ENCODE measurements at regions not wholly inside any gene's neighbourhood (a gene's known extent, or its start where the extent isn't known, plus 50 kb on each side); places are given as distances from the start of the nearest gene placed in this dataset.

GRCh38 chr18:34956663-34957062, 84.5 kb upstream of the MAPRE2 start:
- Histone ChIP-seq H3K9me3 (ENCODE audit: insufficient read depth, low read depth, low read length) (no peaks in the 10 kb centered on the region), H3K4me1 (ENCODE audit: insufficient read depth, low read length, poor library complexity, severe bottlenecking) (peaks cover 6% of the 10 kb centered on the region), H2AFZ (ENCODE audit: low read length) (no peak overlapping the region), H3K4me3 (ENCODE audit: low read length, poor library complexity, severe bottlenecking) (no peak overlapping the region), H3F3A (ENCODE audit: low read depth) (no peaks in the 10 kb centered on the region), H3K9me2 (replicated peaks; ENCODE audit: low read depth, low read length) (no peaks in the 10 kb centered on the region), H3K4me2 (ENCODE audit: low read depth, low read length, poor library complexity, severe bottlenecking) (no peak overlapping the region), H3K9ac (ENCODE audit: low read depth, low read length, poor library complexity, severe bottlenecking) (no peak overlapping the region), H3K79me2 (ENCODE audit: insufficient read depth, low read length) (no peaks in the 10 kb centered on the region), H3K36me3 (ENCODE audit: insufficient read depth, low read length) (no peaks in the 10 kb centered on the region), H4K20me1 (ENCODE audit: insufficient read depth, low read length, poor library complexity, severe bottlenecking) (no peaks in the 10 kb centered on the region), H3K27me3 (ENCODE audit: insufficient read depth, low read length, poor library complexity, severe bottlenecking) (no peaks in the 10 kb centered on the region)
- TF ChIP-seq CTCF (conservative IDR thresholded peaks at IDR 0.05; ENCODE audit: low read length) = no peak
- no peak for TF ChIP-seq EZH2phosphoT487 (IDR thresholded peaks at IDR 0.05; ENCODE audit: borderline replicate concordance)

- H3K27me3 ChIP-seq (ENCODE audit: insufficient read depth, low read length, poor library complexity, severe bottlenecking) = no peaks in the 10 kb centered on the region
- H3K9me2 ChIP-seq (replicated peaks; ENCODE audit: low read depth, low read length) = no peaks in the 10 kb centered on the region
- no peaks in the 10 kb centered on the region for H3K79me2 ChIP-seq (ENCODE audit: insufficient read depth, low read length)
- no peaks in the 10 kb centered on the region for H3F3A ChIP-seq (ENCODE audit: low read depth)
- no peak overlapping the region for H3K9ac ChIP-seq (ENCODE audit: low read depth, low read length, poor library complexity, severe bottlenecking)
- peaks cover 3% of the 10 kb centered on the region for H3K4me1 ChIP-seq (ENCODE audit: insufficient read depth, low read length, poor library complexity, severe bottlenecking)
- H3K4me3 ChIP-seq (ENCODE audit: low read length, poor library complexity, severe bottlenecking) = no peak overlapping the region
- no peak overlapping the region for H3K4me2 ChIP-seq (ENCODE audit: low read depth, low read length, poor library complexity, severe bottlenecking)
- TF ChIP-seq CTCF (conservative IDR thresholded peaks at IDR 0.05; ENCODE audit: low read length) (peak; percentile 35), EZH2phosphoT487 (IDR thresholded peaks at IDR 0.05; ENCODE audit: borderline replicate concordance) (no peak)
- H3K9me3 ChIP-seq (ENCODE audit: insufficient read depth, low read depth, low read length) = no peaks in the 10 kb centered on the region
- no peak overlapping the region for H2AFZ ChIP-seq (ENCODE audit: low read length)
- H4K20me1 ChIP-seq (ENCODE audit: insufficient read depth, low read length, poor library complexity, severe bottlenecking) = no peaks in the 10 kb centered on the region
- no peaks in the 10 kb centered on the region for H3K36me3 ChIP-seq (ENCODE audit: insufficient read depth, low read length)
Observed at GRCh38 chr18:34957119-34957863, 83.9 kb upstream of the MAPRE2 start.

- H4K20me1 ChIP-seq (ENCODE audit: insufficient read depth, low read length, poor library complexity, severe bottlenecking) = no peaks in the 10 kb centered on the region
- no peaks in the 10 kb centered on the region for H3K79me2 ChIP-seq (ENCODE audit: insufficient read depth, low read length)
- H3K9me2 ChIP-seq (replicated peaks; ENCODE audit: low read depth, low read length) = no peaks in the 10 kb centered on the region
- no peaks in the 10 kb centered on the region for H3F3A ChIP-seq (ENCODE audit: low read depth)
- H3K27me3 ChIP-seq (ENCODE audit: insufficient read depth, low read length, poor library complexity, severe bottlenecking) = no peaks in the 10 kb centered on the region
- H3K4me2 ChIP-seq (ENCODE audit: low read depth, low read length, poor library complexity, severe bottlenecking) = no peak overlapping the region
- H3K36me3 ChIP-seq (ENCODE audit: insufficient read depth, low read length) = no peaks in the 10 kb centered on the region
- H3K9ac ChIP-seq (ENCODE audit: low read depth, low read length, poor library complexity, severe bottlenecking) = no peak overlapping the region
- TF ChIP-seq EZH2phosphoT487 (IDR thresholded peaks at IDR 0.05; ENCODE audit: borderline replicate concordance) (no peak), CTCF (conservative IDR thresholded peaks at IDR 0.05; ENCODE audit: low read length) (no peak)
- no peak overlapping the region for H2AFZ ChIP-seq (ENCODE audit: low read length)
- no peak overlapping the region for H3K4me3 ChIP-seq (ENCODE audit: low read length, poor library complexity, severe bottlenecking)
- no peaks in the 10 kb centered on the region for H3K4me1 ChIP-seq (ENCODE audit: insufficient read depth, low read length, poor library complexity, severe bottlenecking)
- H3K9me3 ChIP-seq (ENCODE audit: insufficient read depth, low read depth, low read length) = no peaks in the 10 kb centered on the region
Observed at GRCh38 chr18:34957864-34958259, 83.4 kb upstream of the MAPRE2 start.

Measured in Loucy (cell line).